ENCODE measurements at regions not wholly inside any gene's neighbourhood (a gene's known extent, or its start where the extent isn't known, plus 50 kb on each side); places are given as distances from the start of the nearest gene placed in this dataset.

- DNase-seq (ENCODE audit: low spot score), result no peak
Observed at GRCh38 chr16:9523994-9524393, 432.6 kb downstream of the HAPSTR1 start.

DNA sequence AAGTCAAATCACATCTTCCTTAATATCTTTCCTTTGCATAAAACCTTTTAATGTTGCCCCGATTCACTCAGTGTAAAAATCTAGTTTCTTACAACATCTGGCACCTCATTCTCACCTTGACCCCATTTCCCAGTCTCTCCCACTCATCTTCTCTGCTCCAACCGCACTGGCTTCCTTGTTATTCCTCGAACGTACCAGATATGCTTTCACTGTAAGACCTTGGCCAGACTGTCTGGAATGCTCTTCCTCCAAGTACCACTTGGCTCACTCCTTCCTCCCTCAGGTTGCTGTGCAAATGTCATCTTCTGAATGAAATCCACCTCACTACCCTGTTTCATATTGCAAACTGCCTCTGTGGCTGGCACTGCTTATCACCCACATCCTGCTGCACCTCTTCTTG lies 433.6 kb downstream of the HAPSTR1 start:
- no peak for DNase-seq (ENCODE audit: low spot score)

GRCh38 chr16:9526791-9527190 lies 435.3 kb downstream of the HAPSTR1 start:
- DNase-seq (ENCODE audit: low spot score), result no peak

- DNase-seq (ENCODE audit: low spot score), result no peak
Observed at GRCh38 chr16:9527976-9528375, 436.5 kb downstream of the HAPSTR1 start.

DNA sequence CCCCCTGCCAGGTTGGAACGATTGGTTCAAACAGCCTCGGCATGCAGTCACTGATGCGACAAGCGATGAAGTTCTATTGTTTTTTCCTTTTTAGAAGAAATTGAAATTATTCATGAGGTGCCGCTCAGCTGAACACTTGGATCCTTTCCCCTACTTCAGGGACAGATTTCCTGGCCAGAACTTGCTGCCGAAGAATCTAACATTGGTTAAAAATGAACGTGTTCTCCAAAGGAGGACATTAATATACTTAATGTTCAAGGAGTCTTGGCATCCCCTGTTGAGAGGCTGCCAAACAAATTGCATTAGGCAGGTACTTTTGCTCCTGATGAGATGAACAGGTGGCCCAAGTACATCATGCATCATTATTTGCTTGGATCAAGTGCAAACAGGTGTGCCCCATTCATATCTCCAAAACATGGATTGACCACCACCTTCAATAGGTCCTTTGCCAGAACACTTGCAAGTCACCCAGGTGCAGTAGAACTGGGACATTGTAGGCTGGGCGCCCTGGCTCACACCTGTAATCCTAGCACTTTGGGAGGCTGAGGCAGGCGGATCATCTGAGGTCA lies 437.2 kb downstream of the HAPSTR1 start:
- no peak for DNase-seq (ENCODE audit: low spot score)

DNA sequence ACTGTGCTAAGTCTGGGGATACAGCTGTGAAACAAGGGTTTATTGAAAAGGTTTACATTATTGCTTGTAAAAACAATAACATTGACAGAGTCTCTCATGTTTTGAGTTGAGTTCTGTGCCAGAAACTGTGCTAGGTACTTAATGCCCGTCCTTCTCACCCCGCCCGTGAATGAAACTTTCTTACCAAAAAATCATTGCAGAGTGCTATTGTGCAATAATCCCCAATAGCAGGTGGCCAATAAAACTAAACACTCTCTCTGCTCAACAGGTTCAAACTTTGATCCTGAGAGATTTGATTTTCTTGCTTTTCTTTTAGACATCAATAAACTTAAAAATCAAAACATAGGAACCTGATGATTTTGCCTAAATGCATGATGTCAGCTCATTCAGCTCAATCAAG lies 441.6 kb downstream of the HAPSTR1 start:
- no peak for DNase-seq (ENCODE audit: low spot score)

GRCh38 chr16:9534759-9535158 lies 443.3 kb downstream of the HAPSTR1 start:
- no peak for DNase-seq (ENCODE audit: low spot score)

- DNase-seq (ENCODE audit: low spot score), result no peak
Observed at GRCh38 chr16:9536905-9537304, 445.5 kb downstream of the HAPSTR1 start.

- DNase-seq (ENCODE audit: low spot score), result no peak
Observed at GRCh38 chr16:9539346-9539745, 447.9 kb downstream of the HAPSTR1 start.

DNA sequence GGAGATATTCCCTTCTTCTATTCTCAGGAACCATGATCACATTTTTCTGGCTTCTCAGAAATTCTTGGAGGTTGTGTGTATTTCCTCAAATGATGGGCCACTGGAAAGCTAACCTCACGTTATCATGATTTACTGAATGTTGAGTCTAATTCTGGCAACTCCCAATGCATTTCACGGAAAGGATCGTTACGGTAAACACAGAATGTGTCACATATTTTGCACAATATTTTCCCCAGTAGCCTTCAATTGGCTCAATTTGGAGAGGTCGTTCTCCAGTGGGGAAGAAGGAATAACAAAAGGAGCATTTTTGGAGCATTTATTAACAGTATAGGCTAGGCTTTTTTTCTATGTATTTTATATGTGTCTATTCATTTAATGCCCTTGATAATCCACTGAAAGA lies 450.3 kb downstream of the HAPSTR1 start:
- no peak for DNase-seq (ENCODE audit: low spot score)

DNA sequence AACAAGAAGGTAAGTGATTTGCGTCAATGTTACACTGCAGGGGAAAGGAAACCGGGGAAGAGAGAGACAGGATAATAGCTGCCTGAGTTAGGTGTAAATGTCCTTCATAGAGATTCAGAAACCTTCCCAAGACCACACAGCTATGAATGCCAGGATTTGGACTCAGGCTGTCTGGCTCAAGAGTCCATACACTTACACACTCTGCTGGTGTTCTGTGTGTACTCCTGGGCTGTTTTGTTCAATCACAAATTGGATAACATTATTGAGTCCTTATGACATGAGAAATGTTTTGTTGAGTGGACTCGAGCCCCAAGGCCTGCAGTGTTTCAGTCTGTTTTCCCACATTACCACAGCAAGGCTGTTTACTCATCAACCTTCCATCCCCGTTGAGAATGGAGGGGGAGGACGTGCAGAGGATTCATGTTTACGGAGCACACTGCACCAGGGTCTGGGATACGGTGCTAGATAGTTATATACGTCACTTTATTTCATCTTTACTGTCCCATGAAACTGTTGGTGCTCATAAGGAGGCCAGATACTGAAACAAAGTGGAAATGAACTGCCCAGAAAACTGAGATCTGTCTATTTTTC lies 450.8 kb downstream of the HAPSTR1 start:
- no peak for DNase-seq (ENCODE audit: low spot score)

DNA sequence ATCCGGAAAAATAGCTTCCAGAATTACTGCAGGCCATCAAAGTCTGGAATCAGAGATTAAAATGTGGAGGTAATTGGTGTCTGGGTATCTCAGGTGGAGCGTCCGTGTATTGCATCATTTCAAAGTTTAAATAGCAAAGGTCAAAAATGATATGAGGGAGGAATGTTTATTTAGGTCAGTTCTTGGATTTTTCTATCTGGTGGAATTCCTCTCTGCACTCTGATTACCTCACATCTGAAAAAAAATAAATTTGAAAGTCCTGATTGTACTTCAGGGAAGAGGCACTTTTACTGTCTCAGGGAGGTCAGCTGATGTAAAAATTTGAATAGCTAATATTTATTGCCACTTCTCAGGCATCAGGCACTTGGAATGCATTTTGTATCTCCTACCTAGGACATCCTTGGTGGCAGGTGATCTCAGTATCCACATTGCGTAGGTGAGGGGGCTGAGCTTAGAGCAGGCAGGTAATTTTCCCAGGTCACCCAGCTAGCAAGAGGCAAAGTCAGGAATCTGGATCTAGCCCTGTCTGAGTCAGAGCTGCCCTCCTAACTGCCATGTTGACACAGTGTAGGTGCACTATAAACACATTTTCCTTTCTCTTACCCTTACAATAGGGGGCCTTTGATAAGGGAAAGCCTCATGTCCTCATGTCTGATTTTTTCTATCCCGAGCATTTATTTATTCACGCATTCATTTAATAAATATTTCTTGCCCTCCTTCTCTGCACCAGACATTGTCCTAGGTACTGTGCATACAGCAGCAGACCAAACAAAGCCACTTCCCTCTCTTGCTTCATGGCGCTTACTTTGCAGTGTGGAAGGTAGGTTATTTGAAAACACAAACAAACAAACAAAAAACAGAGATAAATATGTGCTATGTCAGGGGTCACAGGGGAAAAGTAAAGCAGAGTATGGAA lies 454.3 kb downstream of the HAPSTR1 start:
- no peak for DNase-seq (ENCODE audit: low spot score)

DNA sequence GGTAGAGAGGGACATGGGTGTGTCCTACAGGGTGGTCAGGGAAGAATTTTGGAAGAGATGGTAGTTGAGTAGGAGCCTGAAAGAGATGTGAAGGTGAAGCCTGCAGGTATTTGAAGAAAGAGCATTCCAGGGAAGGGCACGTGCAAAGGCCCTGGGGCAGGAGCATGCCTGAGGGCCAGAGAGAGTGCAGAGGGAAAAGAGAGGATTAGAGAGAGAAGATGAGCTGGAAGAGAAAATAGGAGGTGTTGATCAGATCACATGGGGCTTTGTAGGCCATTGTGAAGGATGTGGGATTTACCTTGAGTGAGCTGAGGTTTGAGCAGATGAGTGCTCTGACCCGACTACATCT lies 455.0 kb downstream of the HAPSTR1 start:
- DNase-seq (ENCODE audit: low spot score), result no peak

DNA sequence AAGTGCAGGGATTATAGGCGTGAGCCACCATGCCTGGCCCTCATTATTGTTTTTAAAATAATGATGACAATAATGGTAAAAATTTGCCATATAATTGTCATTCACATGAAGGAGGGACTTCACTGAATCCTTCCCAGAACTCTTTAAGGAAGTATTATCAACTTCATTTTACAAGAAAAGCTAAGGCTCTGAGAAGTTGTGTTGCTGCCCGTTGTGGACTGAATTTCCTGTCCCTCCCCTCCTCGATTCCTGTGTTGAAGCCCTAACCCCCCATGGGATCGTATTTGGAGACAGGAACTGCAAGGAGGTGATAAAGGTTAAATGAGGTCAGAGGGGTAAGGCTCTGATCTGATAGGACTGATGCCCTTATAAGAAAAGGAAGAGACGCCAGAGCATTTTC lies 458.0 kb downstream of the HAPSTR1 start:
- no peak for DNase-seq (ENCODE audit: low spot score)

GRCh38 chr16:9555051-9555450 lies 463.6 kb downstream of the HAPSTR1 start:
- no peak for DNase-seq (ENCODE audit: low spot score)

- no peak for DNase-seq (ENCODE audit: low spot score)
Observed at GRCh38 chr16:9556949-9557665, 465.7 kb downstream of the HAPSTR1 start.

GRCh38 chr16:9557713-9558112 lies 466.3 kb downstream of the HAPSTR1 start:
- no peak for DNase-seq (ENCODE audit: low spot score)

DNA sequence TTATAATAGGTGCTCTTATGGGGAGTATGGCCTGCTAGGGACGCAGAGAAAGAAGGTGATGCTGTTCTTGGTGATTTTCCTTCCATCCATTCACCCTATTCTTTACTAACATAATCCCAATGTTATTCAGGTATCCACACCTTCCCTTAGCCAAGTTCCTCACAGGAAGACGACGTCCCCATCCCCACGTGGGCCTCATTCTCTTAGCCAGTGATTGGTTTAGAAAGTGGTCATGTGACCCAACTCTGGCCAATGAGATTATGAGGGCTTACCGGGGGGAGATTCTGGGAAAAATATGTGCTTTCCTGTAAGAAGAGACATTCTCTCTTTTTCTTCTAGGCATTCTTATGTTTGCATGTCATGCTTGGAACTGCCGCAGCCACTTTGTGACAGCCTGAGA lies 474.7 kb downstream of the HAPSTR1 start:
- DNase-seq (ENCODE audit: low spot score), result no peak

GRCh38 chr16:9567666-9568065 lies 476.2 kb downstream of the HAPSTR1 start:
- DNase-seq (ENCODE audit: low spot score), result no peak

GRCh38 chr16:9568261-9568660 lies 476.8 kb downstream of the HAPSTR1 start:
- no peak for DNase-seq (ENCODE audit: low spot score)

DNA sequence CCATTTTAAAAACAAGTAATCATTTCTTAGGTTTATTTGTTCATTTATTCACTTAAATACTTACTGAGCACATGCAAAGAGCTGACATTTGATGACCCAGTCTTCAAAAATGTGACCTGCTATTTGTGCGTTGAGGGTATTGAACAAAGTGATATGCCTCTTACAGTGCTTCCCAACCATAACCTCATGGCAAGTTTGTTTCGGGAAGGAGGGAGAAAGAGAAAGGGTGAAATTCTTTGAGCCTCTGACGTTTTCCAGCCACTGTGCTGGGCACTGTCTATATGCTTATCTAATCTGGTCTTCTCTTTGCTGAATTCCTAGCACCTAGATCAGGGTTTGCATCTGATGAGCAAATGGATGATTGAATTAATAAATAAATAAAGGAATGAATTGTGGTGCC lies 479.1 kb downstream of the HAPSTR1 start:
- no peak for DNase-seq (ENCODE audit: low spot score)

DNA sequence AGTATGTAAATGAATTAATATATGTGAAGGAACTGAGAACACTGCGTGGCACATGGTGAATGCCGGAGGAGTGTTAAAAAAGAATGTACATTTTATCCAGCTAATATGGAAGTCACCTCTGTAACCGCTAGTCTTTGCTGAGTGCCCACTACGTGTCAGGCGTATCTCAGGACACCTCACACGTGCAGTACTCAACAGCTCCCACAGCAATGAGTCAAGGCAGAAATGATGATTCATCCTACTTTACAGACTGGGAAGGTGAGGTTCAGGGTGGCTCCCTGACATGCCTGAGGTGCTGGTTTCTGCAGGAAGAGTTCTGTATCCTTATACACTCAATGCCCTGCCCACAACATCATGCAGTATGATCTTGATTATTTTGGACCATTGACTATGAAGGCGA lies 487.0 kb downstream of the HAPSTR1 start:
- DNase-seq (ENCODE audit: low spot score), result no peak

- DNase-seq (ENCODE audit: low spot score), result no peak
Observed at GRCh38 chr16:9580025-9580424, 488.6 kb downstream of the HAPSTR1 start.

All from COLO829 (cell line).